GM21447 (cell line): ENCODE measurements at regions not wholly inside any gene's neighbourhood (a gene's known extent, or its start where the extent isn't known, plus 50 kb on each side); places are given as distances from the start of the nearest gene placed in this dataset.

Source experiments
- ATAC-seq: cut with Tn5 transposase; IDR thresholded peaks from one replicate; pipeline ENCODE4 v1.9.1; 2021; ENCODE audit not compliant: unreplicated experiment

- no peak for ATAC-seq
Measured at GRCh38 chr2:120424274-120424796, 78.4 kb downstream of the INHBB start.

- ATAC-seq: no peak
Measured at GRCh38 chr2:120425014-120425413, 79.1 kb downstream of the INHBB start.

DNA sequence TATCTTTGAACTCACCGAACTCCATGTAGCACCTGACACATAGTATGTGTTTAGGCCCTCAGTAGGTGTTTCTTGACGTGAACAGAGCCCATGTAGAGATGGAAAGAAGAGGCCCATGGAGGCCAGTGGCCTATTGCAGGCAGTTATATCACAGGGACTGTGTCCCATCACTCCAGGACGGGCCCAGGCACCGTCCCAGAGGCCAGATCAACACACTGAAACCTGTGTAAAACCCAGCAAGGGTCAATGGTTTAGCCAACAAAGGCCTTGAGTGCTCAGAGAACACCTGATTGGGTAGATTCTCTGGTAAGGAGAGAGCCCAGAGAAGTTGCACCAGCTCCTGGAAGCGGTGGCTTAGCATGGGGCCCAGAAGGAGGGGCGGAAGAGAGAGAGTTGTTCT is 82.8 kb downstream of the INHBB start:
- no peak for ATAC-seq

- ATAC-seq: no peak
Measured at GRCh38 chr2:120429586-120430500, 83.9 kb downstream of the INHBB start.

GRCh38 chr2:120430501-120430830 is 84.5 kb downstream of the INHBB start:
- no peak for ATAC-seq

DNA sequence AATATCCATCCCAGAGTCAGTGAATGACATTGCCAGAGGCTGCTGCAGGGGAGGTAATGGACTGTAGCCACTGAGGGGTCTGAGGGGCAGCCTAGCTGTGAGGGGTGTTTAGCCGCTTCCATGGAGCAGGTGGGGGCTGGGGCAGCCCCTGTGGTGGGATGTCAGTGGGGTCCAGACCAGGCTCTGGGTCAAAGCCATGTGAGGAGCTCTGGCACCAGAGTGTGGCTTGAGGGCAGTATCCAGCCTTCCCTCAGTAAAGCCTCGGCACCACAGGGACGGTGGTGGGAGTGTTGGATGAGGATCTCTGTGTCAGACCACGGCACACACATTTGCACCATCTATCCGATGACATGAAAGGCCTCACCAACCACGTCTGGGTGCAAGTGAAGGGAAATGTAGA is 85.0 kb downstream of the INHBB start:
- no peak for ATAC-seq

GRCh38 chr2:120431386-120432292 is 85.7 kb downstream of the INHBB start:
- ATAC-seq: no peak

GRCh38 chr2:120432293-120432975 is 86.5 kb downstream of the INHBB start:
- no peak for ATAC-seq

- no peak for ATAC-seq
Measured at GRCh38 chr2:120432976-120433815, 87.3 kb downstream of the INHBB start.

- ATAC-seq: no peak
Measured at GRCh38 chr2:120433816-120434290, 87.9 kb downstream of the INHBB start.

GRCh38 chr2:120434492-120435308 is 88.8 kb downstream of the INHBB start:
- ATAC-seq: no peak

DNA sequence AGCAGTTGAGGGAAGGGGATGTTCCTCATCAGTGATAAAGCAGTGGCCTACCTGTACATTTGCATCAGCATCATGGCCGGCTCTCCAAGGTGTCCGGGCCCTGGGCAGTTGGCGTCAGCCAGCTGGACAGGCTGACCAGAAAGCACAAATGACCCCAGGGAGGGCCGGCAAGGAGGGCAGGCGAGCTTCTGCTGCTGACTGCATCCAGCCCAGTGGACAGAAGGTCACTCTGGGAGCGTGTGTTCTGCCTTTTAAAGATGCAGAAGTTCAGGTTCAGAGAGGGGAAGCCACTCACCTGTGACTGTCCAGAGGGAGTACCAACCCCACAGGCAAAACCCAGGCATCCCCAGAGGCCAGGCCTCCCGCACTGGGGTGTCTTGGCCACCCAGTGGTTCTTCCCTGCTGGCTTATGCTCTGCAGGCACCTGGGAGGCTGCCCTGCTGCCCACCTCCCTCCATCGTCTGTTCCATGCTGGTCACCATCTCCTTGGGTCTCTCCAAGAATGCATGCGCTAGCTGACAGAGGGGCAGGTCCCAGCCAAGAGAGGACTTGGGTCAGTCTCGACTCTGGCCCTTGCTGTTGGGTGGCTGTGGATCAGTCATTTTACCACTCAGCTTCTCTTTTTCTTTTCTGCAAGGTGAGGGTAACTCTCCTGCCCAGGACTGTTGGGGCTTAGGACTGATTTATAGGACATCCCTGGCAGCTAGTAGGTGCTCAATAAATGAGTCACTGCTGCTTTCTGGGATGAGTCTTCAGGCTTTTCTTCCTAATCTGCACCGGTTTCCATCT is 89.9 kb downstream of the INHBB start:
- no peak for ATAC-seq

- ATAC-seq: no peak
Measured at GRCh38 chr2:120436460-120436739, 90.5 kb downstream of the INHBB start.

DNA sequence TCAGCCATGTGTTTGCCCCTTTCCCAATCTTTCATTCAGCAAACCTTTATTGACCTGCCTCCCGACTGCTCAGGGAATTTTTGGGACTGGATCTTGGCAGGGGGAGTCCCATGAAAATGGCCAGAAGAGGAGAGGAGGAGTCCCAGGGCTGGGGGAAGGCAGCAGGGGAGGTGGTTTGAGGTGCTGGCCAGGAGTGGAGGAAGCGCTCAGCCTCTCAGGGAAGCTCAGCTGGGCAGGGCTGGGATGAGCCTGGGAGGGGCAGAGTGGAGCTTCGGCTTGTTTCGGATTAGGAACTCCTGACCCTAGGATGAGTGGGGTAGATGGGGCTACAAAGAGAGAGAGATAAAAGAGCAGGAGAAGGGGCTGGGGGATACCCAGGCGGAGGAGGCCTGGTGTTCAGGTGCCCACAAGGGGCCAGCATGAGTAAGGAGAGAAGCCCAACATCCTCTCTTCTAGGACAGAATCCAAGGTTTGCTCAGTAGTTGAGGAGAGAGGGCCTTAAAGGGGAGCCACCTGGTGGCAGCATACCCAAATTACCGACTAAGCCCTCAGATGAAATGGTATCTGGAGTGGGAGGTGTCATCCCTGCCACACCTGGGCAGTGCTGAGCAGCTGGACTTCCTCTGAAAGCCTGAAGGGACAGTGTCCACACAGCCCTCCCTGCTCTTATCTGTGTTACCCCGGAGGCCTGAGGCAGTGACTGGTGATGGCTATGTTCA is 91.1 kb downstream of the INHBB start:
- no peak for ATAC-seq

- no peak for ATAC-seq
Measured at GRCh38 chr2:120437604-120438000, 91.7 kb downstream of the INHBB start.

DNA sequence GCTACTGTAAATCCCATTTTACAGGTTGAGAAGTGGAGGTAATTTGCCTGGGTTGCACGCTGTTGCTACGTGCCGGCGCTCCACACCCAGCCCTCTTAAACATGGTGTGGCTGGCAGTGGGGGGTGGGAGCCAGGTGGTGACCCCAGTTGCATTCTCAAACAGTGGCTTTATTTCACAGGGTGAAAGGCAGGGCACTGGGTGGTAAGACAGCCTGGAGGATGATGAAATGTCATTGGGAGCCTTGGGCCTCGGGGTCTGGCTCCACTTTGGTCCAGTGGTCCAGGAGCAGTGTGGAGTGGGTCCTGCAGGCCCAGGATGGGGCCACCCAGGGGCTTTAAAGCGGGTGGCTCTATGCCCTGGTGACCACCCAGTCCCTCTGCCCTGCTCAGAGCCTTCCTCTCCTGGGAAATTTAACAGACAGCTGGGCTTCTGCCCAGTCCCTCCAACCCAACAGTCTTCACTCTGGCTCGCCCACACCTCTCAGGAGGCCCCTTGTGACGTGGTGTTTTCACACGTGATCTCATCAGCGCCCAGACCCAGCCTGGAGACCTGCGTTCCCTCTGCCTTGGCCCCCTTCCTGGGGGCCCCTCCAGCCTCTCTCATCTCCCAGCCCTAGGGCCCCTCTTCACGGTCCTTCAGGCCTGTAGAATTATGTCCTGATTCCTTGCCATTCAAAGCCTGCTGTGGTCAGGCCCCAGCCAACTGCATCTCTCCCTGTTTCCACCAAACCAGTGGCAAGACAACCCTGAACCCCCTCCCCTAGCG is 92.5 kb downstream of the INHBB start:
- no peak for ATAC-seq

DNA sequence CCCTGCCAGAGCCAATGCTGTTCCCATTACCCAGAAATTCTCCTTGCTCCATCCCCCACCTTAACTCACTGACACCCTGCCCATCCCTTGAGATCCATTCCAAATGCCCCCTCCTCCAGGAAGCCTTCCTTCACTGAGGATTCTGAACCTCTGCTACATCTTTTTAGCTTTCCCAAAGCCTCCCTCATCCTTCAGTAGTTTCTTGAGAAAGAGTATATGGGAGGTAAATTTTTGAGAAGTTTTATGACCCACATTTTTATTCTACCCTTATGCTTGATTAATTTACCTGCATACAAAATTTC is 93.1 kb downstream of the INHBB start:
- no peak for ATAC-seq
